Common myeloid progenitor, CD34-positive (primary cell): ENCODE measurements at regions not wholly inside any gene's neighbourhood (a gene's known extent, or its start where the extent isn't known, plus 50 kb on each side); places are given as distances from the start of the nearest gene placed in this dataset.

Experiments
- CTCF ChIA-PET: fragments of 350-600 bp; sonication (Branson Sonifier 250); formaldehyde crosslinking; loops from one replicate; lab custom pipeline; 2021; ENCODE audit warnings: antibody characterized with exemption; lab: Charles Lee
- POLR2A ChIA-PET: fragments of 350-600 bp; sonication (Branson Sonifier 250); formaldehyde crosslinking; loops from one replicate; lab custom pipeline; 2021; ENCODE audit warnings: antibody characterized with exemption; lab: Charles Lee
- DNase-seq, 3 donors: peaks; one replicate each; pipeline versions ENCODE4 v3.0.0 to v3.0.0-alpha.2; 2013
- H3K27ac ChIP-seq, 2 experiments: 1 replicate in 1 of 2; 2 replicates in 1 of 2; pipeline ENCODE4 v1.7.0; 2013; ENCODE audit warnings: inconsistent platforms in 2 of 2, low read length in 2 of 2, mild to moderate bottlenecking in 2 of 2, low read depth in 1 of 2, moderate library complexity in 1 of 2; ENCODE audit not compliant: severe bottlenecking in 2 of 2, insufficient read depth in 1 of 2, poor library complexity in 1 of 2
- H3K27me3 ChIP-seq, 5 experiments: replicated peaks in 2 of 5; 1 replicate in 3 of 5; 2 replicates in 2 of 5; pipeline versions ENCODE4 v1.6.1 to v1.7.0; 2013; ENCODE audit warnings: low read length in 4 of 5, mild to moderate bottlenecking in 2 of 5, moderate library complexity in 2 of 5, inconsistent platforms in 1 of 5; ENCODE audit not compliant: insufficient read depth in 5 of 5, control insufficient read depth in 4 of 5
- H3K36me3 ChIP-seq, 4 experiments: 1 replicate in 2 of 4; 2 replicates in 2 of 4; pipeline versions ENCODE4 v1.6.1 to v1.7.0; 2013; ENCODE audit warnings: low read length in 3 of 4, control low read depth in 1 of 4, mild to moderate bottlenecking in 1 of 4; ENCODE audit not compliant: control insufficient read depth in 4 of 4, insufficient read depth in 4 of 4
- H3K4me1 ChIP-seq, 4 experiments: 1 replicate in 3 of 4; 2 replicates in 1 of 4; pipeline versions ENCODE4 v1.6.1 to v1.7.1; 2013; ENCODE audit warnings: low read length in 3 of 4, mild to moderate bottlenecking in 3 of 4, control low read depth in 1 of 4, inconsistent platforms in 1 of 4, moderate library complexity in 1 of 4; ENCODE audit not compliant: control insufficient read depth in 4 of 4, insufficient read depth in 4 of 4; ENCODE audit errors: control extremely low read depth in 1 of 4
- H3K4me3 ChIP-seq, 7 experiments: 1 replicate in 4 of 7; 2 replicates in 3 of 7; pipeline versions ENCODE4 v1.5.1 to v1.7.0; 2013; ENCODE audit warnings: mild to moderate bottlenecking in 7 of 7, low read length in 6 of 7, moderate library complexity in 6 of 7, inconsistent platforms in 2 of 7, low read depth in 2 of 7, control low read depth in 1 of 7; ENCODE audit not compliant: insufficient read depth in 4 of 7, control insufficient read depth in 1 of 7; ENCODE audit errors: extremely low read depth in 1 of 7
- H3K9me3 ChIP-seq, 5 experiments: 1 replicate in 4 of 5; 2 replicates in 1 of 5; pipeline versions ENCODE4 v1.6.1 to v1.7.1; 2013; ENCODE audit warnings: low read length in 4 of 5, mild to moderate bottlenecking in 2 of 5, inconsistent platforms in 1 of 5, low read depth in 1 of 5, moderate library complexity in 1 of 5; ENCODE audit not compliant: control insufficient read depth in 4 of 5, insufficient read depth in 2 of 5; ENCODE audit errors: control extremely low read depth in 1 of 5
- WGBS: methylation state at CpG from one replicate; pipeline ENCODE4 v1.1.5; 2013; ENCODE audit not compliant: insufficient coverage; 5-methylcytosine and 5-hydroxymethylcytosine counted together

DNA sequence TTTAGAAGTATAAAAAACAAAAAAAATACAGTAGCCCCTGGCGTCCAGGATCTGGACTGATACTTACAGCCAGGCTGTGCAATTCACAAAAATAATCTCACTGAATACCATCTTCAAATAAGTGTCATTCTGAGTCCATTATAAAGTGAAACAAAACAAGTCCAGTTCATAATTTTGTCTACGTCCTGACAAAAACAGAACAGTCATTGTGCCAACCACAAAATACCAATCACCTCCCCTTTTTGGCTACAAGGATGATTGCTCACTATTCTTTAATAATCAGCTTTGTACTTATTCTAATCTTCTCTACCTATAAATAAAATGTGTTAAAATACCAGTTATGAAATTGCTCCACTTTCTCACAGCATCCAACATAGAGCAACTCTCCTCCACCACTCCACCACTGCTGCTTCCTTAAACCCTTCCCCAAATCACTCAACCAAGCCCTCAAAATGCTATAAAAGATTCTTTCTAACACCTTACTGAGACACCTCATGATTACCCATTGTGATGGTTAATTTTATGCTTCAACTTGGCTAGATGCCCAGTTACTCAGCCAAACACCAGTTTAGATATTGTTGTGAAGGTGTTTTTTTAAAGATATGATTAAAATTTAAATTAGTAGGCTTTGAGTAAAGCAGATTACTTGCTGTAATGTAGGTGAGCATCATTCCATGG lies 479.8 kb upstream of the SEMA3A start:
- DNase-seq, result peak in 2 of 3 donors; percentile 40 to 55
- Histone ChIP-seq H3K4me1 (peaks cover 0 to 5% (median 2%) of the 10 kb centered on the region in 4 experiments), H3K4me3 (no peak overlapping the region), H3K36me3 (no peaks in the 10 kb centered on the region), H3K27ac (no peak overlapping the region), H3K27me3 (no peaks in the 10 kb centered on the region), H3K9me3 (no peaks in the 10 kb centered on the region)
- POLR2A ChIA-PET, result no interaction called here
- CTCF ChIA-PET, result no interaction called here
- WGBS, result 58% methylated on average over 2 of the region's 2 CpGs

DNA sequence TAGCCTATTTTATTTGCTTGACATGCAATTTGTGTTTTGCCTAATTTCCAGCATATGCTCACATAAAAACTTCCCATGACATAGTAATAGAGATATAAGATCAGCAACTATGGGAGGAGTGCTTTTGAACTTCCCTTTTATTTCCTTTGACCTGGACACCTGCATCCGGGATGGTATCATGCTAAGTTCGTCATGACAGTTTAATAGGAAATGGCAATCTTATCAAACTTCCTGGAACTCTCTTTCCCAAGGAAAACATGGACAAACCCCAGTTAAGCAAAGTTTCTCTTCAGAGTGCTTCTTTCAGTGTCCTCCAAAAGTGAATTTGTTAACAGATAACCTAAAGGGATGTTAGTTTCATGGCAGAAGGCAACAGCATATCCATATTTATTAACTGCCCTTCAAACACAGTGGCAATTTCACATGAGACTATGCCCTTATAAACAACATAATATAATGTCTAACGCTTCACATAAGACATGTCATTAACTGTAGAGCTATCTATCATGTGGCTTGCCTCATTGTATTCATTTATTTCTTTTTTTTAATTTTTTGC lies 474.7 kb upstream of the SEMA3A start:
- DNase-seq, result peak; percentile 22 to 41 (median 26)
- H3K36me3 ChIP-seq, result no peaks in the 10 kb centered on the region
- POLR2A ChIA-PET, result no interaction called here
- 19% methylated on average over 2 of the region's 3 CpGs for WGBS
- H3K27ac ChIP-seq, result no peak overlapping the region
- CTCF ChIA-PET, result no interaction called here
- H3K4me1 ChIP-seq, result peaks cover 0 to 7% (median 0%) of the 10 kb centered on the region in 4 experiments
- H3K4me3 ChIP-seq, result no peak overlapping the region
- no peaks in the 10 kb centered on the region for H3K9me3 ChIP-seq
- no peaks in the 10 kb centered on the region for H3K27me3 ChIP-seq

DNA sequence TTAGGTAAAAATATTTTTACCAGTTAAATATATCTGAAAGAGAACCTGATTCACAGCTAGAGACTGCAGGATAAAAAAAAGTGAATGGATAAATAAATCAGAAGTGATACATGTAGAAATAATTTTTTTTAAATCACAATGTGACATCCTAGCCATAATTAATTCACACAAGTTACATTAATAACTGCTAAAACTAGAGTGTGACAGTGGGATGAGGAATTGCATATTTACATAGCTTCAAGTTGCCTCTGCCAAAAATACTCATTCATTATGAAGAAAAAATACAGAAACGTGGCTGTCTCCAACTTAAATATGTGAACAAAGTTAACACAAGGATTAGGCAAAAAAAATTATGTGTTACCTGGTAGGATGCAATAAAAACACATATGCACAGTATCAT lies 473.5 kb upstream of the SEMA3A start:
- WGBS, result no CpG with 5 or more reads among the region's 1 CpG
- Histone ChIP-seq H3K36me3 (no peaks in the 10 kb centered on the region), H3K4me3 (no peak overlapping the region), H3K9me3 (no peaks in the 10 kb centered on the region), H3K4me1 (peaks cover 0 to 7% (median 0%) of the 10 kb centered on the region in 4 experiments), H3K27me3 (no peaks in the 10 kb centered on the region), H3K27ac (no peak overlapping the region)
- DNase-seq, result no peak
- ChIA-PET POLR2A (no interaction called here), CTCF (no interaction called here)

DNA sequence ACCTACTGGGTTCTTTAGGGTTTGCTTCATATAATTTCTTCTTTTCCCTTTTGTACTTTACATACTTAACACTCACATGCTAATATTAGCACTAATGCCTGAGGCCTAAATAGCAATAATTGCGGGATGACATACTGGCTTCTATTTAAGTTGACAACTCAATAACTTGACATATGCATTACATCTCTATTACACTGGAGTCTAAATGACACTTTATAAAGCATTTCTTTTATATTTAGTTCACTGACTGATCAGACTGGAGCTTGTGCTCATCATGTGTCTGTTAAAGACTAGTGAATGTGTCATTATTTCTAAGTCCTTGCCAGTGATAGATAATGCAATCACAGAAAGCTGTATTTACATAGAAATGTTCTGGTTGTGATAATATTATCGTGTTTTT lies 472.1 kb upstream of the SEMA3A start:
- peaks cover 0 to 7% (median 0%) of the 10 kb centered on the region in 4 experiments for H3K4me1 ChIP-seq
- no peak overlapping the region for H3K27ac ChIP-seq
- no peaks in the 10 kb centered on the region for H3K9me3 ChIP-seq
- 100% methylated on average over 1 of the region's 2 CpGs for WGBS
- H3K4me3 ChIP-seq, result no peak overlapping the region
- POLR2A ChIA-PET, result interaction anchor here (0.6 kb wide), 1 partner anchor 69 kb away, joined by 5 read pairs; no protein-coding TSS in a partner anchor
- no peak for DNase-seq
- H3K27me3 ChIP-seq, result no peaks in the 10 kb centered on the region
- CTCF ChIA-PET, result no interaction called here
- H3K36me3 ChIP-seq, result no peaks in the 10 kb centered on the region

DNA sequence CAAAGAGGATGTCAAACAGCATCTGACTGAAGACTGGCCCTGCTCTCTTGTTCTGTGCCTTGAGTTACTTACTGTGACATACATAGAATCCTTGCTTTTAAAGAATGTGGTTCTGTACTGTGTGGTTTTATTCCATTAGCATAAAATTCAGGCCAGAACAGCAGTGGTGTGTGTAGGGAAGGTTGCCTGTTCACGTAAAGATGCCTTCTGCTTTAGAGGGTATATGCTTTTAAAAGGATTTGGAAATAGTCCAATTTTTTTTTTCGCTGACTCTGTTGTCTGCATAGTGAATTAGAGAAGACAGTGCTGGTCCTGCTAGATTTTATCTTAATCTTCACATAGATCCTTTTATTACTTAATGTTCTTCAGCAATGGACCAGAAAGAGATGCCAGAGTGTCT lies 470.8 kb upstream of the SEMA3A start:
- H3K9me3 ChIP-seq, result no peaks in the 10 kb centered on the region
- 100% methylated on average over 1 of the region's 2 CpGs for WGBS
- no peak overlapping the region for H3K4me3 ChIP-seq
- H3K36me3 ChIP-seq, result no peaks in the 10 kb centered on the region
- CTCF ChIA-PET, result no interaction called here
- peaks cover 0 to 7% (median 0%) of the 10 kb centered on the region in 4 experiments for H3K4me1 ChIP-seq
- POLR2A ChIA-PET, result no interaction called here
- DNase-seq, result no peak
- no peaks in the 10 kb centered on the region for H3K27me3 ChIP-seq
- no peak overlapping the region for H3K27ac ChIP-seq

DNA sequence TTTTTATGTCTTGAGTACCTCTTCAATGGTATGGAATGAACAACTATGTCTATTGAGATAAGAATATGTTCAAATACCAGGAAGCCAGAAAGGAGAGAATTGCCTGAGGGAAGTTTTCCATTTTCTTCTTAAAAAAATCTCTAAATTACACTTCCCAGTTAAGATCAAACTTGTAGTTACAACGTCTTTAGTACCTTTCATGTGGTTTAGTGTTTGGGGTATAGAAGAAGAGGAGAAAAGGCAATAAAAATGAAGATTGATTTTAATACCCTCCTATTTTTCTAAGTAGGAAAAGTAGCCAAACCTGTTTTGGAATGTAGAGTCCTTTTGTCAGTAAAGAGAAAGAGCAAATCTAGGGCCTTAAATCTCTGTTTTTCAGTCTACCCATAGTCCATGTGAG lies 470.0 kb upstream of the SEMA3A start:
- Histone ChIP-seq H3K4me3 (no peak overlapping the region), H3K27me3 (no peaks in the 10 kb centered on the region), H3K9me3 (no peaks in the 10 kb centered on the region), H3K4me1 (peaks cover 0 to 5% (median 0%) of the 10 kb centered on the region in 4 experiments), H3K27ac (no peak overlapping the region), H3K36me3 (no peaks in the 10 kb centered on the region)
- CTCF ChIA-PET, result no interaction called here
- POLR2A ChIA-PET, result no interaction called here
- DNase-seq, result no peak
- WGBS, result no CpG with 5 or more reads among the region's 1 CpG

DNA sequence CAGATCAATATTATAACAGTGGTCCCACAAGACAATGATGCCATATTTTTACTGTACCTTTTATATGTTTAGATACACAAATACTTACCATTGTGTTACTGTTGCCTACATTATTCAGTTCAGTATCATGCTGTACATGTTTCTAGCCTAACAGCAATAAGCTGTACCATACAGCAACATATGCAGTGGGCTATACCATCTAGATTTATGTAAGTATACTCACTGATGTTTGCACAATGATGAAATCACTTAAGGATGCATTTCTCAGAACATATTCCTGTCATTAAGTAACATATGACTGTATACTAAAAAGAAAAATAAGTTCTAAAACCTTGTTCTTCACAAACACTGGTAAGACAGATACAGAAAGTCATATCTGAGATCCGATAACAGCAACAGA lies 468.6 kb upstream of the SEMA3A start:
- WGBS, result no CpG with 5 or more reads among the region's 1 CpG
- CTCF ChIA-PET, result no interaction called here
- DNase-seq, result no peak

More for the DNA sequence above, 468.6 kb upstream of the SEMA3A start:
- POLR2A ChIA-PET, result no interaction called here
- no peak overlapping the region for H3K27ac ChIP-seq
- H3K4me1 ChIP-seq, result no peaks in the 10 kb centered on the region
- no peaks in the 10 kb centered on the region for H3K9me3 ChIP-seq
- no peaks in the 10 kb centered on the region for H3K27me3 ChIP-seq
- no peak overlapping the region for H3K4me3 ChIP-seq
- no peaks in the 10 kb centered on the region for H3K36me3 ChIP-seq
